Left renal pelvis (tissue), 4 donors: ENCODE measurements at regions not wholly inside any gene's neighbourhood (a gene's known extent, or its start where the extent isn't known, plus 50 kb on each side); places are given as distances from the start of the nearest gene placed in this dataset.

Experiments
- DNase-seq, 4 donors: peaks; one replicate each; pipeline ENCODE4 v3.0.0-alpha.2; 2013; ENCODE audit warnings: low read depth in 4 of 4, low spot score in 3 of 4

DNA sequence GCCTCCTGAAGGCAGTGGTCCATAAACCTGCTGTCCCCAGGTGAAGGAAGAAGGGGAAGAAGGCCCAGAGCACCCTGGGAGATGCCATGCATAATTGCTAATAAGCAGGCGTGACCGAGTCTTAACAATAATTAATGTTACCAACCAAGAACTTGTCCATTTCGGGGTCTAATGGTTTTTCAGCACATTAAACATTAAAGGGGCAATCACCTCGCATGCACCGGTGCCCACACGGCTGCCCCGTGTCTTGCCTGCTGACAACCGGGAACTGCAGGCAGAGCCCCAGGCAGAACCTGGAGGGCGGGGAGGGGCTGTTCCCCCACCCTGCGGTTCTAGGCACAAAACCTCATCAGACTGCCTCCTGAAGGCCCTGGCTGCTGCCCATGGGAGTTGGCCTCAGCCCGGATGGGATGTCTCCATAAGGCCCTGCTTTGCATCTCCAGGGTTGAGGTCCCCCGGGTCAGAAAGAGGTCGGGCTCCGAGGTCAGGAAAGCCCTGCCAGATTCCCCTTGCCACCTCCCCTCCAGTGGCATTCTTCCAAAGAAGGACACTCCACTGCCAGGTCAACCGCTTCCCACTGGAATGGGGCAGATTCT is 169.0 kb downstream of the BUD13 start:
- DNase-seq: no peak

DNA sequence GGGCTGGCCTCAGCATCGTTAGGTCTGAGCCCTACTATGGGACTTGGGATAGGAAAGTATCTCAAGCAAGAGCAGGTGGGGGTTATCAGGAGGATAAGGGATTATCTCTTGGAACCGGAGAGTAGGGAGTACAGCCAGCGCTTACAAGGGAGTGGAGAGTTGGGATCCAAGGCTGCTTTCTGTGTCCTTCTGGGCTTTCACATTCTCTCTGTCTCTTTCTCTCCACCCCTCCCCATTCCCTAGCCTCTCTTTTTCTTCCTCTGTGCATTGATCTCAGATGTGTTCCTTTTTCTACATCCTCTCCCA is 170.2 kb downstream of the BUD13 start:
- DNase-seq: no peak

DNA sequence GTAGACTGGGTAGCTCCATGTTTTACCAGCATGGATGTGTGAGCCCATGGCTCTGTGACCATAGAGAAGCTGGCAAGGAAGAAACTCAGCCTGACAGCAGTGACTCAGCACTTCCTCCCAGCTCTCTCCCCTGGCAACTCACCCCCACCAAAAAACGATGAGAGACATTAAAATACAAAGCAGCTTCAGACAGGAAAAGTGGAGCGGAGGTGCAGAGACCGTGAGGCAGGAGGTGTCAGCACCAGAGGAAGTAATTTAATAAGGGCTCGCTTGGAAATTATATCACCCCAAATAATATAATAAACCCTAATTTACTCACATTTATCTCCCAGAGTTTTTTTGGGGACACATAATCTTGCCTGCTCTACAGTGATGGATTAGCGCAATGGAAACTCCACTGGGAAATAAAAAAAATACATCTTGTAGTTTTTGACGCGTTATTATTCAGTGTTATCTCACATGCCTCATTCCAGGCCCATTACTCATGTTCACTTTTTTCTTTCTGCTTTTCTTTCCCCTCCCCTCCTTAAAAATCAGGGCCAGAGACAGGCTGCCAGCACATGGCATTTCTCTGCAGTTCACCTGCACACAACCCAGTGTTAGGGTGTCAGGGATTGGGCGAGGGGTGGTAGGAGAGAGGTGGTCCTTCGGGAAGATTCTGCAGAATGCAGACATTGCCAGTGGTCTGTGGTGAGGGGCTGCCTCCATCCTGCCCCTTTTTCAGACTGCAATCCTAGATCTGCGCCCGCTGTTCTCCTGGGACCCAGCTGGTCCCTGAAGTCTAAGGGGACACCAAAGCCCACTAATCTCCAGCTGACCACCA is 170.8 kb downstream of the BUD13 start:
- no peak for DNase-seq

DNA sequence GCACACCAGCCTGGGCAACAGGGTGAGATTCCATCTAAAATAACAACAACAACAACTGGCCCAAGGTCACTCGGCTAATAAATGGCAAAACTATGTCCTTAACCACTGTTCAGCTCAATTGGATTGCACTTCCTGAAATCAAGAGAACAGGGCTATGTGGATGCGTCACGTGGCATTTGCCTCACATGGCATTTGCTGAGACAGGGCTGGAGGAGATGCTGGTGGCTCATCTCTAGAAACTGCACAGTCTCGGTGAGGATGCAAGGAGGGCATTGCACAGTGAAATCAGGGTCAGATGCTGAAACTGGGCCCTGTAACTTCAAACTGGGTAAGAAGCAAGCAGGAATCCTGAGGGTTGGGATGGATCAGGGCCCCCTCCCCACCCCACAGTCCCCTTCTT is 171.9 kb downstream of the BUD13 start:
- no peak for DNase-seq

DNA sequence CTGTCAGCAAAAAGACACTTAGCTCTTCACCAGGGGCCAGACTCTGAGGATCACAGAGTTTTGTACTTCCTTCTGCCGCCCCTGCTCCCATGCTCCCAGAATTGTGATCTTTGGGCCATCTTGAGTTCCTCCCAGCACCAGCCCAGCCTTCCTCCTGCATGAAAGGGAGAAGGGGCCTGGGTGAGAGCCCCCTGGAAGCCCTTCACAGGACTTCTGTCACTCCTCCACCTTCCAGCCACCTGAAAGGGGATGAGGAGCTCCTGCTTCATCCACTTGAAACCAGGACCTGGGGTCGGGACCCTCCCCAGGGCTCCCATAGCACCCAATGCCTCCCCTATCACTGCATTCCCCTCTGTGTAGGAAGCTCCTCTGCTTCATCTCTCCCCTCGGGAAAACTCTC is 174.2 kb downstream of the BUD13 start:
- DNase-seq: no peak

DNA sequence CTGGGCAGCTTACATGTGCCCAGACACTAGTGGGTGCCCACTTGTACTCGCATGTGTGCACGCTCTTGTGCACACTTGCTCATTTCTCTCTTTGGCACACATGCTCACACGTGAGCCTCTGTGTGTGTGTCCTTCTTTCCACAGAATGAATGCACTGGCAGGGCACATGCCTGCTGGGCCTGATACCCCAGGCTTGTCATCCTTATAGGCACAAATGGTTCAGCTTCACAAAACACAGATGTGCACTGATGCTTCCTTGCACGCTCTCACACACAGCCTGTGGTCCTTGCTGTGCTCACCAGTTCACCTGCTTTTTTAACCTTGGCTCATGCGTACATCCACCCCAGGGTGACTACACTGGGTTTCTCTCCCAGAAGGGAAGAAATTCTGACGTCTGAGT is 174.8 kb downstream of the BUD13 start:
- no peak for DNase-seq

DNA sequence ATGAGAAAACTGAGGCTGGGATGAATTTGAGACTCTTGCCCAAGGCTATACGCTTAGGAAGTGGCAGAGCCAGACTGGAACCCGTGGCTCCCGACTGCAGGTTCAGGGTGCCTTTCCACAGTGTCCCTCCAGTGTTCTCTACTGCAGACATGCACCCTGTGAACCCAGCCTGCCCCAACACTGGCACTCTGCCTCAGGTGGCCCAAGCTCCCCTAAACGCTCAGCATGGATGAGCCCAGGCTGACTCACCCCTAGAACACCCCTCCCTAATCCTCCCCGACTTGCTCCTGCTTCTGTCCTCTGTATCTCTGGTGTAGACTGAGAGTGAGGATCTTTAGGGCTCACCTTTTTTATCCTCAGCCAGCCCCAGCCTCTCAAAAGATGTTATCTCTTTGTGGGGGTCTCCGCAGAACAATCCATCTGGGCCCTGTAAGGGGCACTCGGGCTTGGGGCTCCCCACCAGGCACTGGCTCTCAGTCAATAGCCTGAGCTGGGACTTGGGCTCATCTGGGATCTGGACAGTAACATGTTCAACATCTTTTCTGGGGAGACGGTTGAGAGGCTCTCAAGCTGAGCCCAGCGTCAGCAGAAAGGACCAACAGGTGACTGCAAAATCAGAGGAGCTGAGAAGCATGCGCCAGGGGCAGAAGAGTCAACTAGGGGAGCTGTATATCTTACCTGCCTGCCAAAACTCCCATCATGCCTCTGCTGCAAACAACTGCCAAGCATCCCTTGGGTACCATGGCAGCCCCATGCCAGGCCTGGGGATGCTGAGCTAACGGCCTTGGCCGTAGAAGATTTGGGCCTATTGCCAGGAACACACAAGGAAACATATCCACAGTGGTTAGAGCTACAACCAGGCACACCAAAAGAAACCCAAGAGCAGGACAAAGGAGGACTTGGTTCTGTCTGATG is 176.2 kb downstream of the BUD13 start:
- DNase-seq: no peak

DNA sequence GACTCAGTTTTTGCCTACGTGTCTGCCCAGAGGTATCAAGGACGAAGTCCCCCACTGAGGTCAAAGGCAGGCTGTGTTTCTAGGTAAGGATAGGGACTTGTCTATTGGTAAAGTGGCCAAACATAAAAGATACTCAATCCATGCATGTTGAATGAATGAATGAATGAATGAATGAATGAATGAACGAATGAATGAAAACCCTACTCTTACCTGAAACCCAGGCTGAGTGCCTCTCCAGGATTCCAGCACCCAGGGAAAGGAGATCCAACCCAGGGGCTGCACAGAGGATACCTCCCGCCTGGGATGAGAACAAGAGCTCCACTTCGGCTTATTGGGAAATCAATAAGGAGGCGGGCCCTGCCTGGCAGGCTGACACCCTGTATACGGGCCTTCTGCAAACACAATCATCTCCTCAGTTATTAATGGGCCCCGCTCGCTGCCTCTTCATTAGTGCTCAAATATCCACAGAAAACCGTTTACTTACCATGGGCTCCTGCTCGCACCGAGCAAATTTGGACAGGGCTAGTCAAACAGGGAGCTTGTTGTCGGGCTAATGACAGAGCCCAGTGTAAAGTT is 177.4 kb downstream of the BUD13 start:
- no peak for DNase-seq

DNA sequence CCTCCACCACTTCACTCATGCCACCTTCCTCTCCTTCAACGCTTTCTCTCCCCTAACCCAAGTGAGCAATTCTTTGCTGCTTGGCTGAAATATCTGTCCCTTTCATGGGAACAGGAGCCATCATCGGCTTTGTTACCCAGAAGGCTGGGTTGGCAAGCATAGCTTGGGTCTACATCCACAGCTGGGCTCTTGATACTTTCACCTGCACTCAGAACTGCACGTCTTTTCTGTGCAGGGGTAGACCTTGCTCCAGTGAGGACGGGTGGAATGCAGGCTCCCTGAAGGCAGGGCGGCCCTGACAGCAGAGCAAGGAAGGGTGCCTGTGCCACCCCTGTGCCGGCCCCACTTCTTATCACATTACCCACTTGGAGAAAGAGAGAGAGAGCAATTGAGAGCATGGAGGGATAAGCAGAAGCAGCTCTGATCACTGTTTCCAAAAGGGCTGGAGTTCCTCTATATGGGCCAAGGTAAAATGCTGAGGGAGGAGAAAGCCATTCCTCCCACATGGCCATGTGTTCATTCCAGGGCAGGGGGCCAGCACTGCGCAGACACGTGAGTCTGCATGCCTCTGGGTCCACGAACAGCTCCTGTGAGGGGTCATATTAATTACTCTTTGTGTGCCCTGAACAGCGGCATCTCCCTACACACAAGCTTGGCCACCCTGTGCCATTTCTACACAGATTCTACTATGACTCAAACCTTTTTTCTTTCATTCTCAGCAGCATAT is 181.8 kb downstream of the BUD13 start:
- no peak for DNase-seq

DNA sequence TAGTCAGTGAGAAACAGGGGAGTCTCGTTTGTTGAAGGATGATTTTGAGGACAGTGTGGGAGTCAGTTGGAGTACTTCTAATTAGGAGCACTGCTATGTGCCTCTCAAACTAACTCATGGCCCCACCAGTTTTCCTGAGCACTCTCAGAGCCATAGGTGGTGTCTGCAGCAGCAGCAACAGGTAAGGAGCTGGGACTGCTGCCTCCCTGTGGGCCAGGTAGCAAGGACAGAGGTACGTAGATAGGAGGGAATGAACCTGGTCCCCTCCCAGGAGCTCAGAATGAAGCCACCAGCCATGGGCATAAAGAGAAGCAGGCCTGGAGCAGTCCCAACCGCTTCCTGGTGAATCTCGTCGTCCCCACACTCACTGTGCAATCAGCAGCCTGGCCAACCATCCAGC is 183.4 kb downstream of the BUD13 start:
- no peak for DNase-seq

DNA sequence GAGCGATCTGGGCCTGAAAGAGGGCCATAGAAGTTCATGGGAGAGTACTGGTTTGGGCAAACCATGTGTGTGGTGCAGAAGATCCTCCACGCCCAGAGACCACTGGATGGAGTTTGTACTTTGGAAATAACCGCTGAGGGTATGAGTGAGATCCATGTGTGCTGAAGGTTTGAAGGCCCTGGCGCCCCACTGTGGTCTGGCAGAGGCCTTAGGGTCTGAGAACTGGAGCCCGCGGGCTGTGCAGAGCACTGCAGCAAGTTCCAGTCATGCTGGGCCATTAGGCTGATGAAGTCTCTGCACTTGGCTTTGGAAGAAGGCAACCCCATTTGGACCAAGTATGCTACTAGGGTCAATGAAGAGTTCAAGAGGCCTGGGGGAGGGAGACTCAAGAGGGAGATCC is 186.4 kb downstream of the BUD13 start:
- DNase-seq: no peak

DNA sequence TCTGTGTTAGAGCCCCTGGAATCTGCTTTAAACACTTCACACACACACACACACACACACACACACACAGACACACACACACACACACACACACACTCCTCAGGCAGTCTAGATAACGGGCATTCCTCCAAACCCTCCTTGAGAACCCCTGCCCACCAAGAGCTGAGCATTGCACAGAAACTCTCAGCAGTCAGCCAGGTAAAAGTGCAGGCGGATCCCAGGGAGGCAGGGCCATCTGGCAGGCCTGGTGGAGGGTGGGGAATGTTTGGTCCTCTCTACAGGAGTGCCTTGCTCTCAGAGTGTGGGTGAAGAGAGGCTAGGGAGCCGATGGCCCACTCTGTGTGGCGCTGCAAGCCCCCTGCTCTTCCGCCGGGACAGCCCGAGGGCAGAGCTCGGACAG is 190.2 kb downstream of the BUD13 start:
- no peak for DNase-seq

DNA sequence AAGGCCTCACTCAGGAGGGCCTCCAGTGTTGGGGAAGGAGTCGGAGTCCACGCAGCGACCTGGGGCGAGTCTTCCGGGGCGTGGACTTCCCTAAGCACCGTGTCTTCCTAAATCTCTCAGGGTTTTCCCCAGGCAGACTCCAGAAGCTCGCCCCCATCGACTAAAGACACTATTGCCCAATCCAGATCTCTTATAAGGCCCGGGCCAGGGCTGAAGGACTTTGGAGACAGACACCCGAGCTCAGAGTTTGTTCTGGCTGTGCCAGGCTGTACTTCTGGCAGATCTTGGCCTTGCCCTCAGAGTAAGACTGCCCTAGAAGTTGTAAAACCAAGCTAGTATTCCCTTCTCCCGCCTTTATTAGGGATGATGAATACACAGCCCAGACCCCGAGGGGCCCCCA is 191.4 kb downstream of the BUD13 start:
- no peak for DNase-seq

DNA sequence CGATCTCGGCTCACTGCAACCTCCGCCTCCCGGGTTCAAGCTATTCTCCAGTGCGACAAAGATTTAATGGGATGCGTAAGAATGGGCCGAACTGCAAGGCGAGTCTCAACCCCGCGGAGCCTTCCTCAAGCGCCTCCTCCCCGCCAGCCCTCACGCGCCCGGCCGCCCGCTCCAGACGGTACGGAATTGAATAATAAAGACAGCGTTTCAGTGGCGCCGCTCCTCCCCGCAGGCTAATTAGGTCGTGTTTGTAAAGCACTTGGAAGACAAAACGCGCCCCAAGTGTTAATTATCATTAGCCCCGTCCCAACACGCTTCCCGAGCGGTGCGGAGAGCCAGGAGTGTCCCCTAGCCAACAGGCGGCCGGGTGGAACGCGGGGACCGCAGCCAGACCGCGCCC is 192.0 kb downstream of the BUD13 start:
- no peak for DNase-seq

DNA sequence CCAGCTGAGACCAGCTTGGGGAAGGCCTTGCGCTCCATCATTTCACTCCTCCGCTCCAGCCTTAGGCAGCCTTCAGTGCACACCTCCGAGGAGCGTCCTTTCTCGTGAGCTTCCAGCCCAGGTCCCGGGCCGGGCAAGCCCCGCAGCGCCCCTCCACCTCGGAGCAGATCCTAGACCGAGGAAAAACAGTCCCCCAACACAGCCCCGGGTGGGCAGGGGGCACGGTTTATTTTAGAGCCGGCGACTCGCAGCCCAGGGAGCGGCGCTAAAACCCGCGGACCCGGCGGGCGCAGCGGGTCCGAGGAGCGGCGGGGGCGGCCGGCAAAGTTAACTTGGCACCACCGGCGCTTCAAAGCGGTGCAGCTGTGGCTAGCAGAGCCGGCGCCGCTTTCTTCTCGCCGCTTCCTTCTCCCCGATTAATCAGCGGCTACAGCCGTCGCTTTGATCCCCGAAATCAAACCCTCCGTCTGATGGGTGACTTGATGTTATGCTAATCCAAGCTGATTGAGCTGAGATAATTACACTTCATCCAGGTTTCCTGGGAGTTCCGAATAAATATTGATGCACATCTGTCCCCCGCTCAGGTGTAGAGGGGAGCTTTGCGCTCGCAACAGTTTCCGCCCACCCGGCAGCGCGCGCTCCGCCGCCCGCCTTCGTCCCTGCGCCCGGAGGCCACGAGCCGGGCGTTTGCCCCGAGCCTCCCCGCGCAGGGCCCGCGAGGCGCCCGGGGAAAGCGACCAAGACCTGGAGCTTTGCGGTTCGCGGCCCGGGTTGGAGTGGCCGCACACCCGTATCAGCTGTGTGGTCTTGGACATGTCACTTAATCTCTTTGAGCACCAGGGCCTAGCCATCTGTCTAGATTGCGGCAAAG is 192.7 kb downstream of the BUD13 start:
- DNase-seq: no peak

DNA sequence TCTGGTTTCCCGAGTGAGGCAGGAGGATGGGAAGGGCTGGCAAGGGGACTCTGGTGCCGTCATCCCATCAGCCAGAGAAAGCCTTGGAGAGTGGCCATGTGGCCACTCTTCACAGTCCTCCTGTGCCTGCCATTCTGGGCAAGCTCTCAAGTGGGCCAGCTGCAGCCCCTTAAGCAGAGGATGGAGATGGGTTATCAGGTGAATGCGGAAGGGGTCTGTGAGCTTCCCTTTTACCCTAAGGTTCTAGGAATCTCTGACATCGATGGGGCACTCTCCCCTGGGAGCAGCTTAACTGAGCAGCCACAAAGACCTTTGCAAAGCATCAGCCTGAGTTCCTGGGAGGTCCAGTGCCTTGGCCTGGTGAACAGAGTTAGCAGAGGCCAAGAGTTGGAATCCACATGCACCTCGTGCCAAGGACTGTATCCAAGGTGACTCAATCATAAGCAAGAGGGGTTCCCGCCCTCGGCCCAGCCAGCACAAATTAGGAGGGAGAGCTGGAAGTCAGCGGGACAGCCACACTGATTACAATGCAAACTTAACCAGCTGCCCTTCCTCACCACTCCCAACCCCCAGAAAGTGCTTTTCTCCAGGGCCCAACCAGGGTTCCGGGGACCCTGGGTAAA is 193.6 kb downstream of the BUD13 start:
- DNase-seq: no peak

DNA sequence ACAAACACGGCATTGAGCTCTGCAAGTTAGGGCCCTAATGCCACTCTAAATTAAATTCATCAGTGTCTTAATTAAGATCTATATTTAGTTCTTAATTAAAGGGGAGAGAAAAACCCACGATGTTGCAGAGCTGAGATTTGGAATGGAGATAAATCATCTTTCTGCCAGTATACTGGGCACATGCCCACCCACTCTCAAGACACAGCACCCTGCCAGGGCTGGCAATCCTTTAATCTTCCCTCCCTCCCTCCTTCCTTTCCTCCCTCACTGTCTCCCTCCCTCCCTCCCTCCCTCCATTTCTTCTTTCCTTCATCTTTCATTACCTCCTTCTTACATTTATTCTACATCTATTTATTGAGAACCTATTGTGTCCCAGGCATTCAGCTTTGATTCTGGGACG is 194.8 kb downstream of the BUD13 start:
- DNase-seq: no peak

DNA sequence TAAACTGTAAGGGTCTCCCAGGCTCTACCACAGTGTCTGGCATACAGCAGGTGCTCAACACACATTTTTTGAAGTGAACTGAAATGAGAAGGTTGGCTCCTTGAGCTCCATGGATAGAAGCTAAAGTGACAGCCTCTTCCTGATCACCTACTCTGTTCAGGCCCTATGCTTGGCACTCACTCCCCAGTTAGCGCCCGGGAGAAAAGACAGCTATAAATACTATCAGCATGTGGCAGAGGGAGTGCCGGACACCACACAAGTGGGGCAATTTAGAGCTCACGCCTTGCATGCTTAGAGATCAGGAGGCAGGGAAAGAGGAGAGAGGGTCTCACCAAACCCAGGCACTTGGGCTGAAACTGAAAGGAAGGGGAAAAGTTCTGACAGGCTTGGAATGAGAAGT is 195.5 kb downstream of the BUD13 start:
- DNase-seq: no peak

DNA sequence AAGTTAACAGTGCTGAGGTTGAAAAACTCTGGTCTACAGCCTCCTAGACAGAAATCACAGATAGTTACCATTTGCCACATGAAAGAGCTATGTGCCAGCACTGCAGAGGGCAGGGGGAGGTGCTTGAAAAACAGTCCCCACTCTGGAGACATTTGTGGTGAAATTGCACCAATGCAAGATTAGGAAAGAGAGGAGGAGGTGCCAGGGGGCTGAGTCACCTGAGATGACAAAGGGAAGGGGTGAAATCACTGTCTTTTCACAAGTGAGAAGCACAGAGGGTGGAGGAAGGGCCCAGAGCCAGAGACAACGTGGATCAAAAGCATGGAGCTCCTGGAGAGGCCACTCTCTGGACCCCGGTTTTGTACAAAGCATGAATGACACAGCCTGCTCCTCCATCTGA is 196.3 kb downstream of the BUD13 start:
- DNase-seq: no peak
